ENCODE measurements at regions not wholly inside any gene's neighbourhood (a gene's known extent, or its start where the extent isn't known, plus 50 kb on each side); places are given as distances from the start of the nearest gene placed in this dataset.
"Not testable (repeated sequence)": the region's sequence is repeated elsewhere in the genome, so short reads cannot be mapped to it uniquely, and the experiment has no call there.

DNA sequence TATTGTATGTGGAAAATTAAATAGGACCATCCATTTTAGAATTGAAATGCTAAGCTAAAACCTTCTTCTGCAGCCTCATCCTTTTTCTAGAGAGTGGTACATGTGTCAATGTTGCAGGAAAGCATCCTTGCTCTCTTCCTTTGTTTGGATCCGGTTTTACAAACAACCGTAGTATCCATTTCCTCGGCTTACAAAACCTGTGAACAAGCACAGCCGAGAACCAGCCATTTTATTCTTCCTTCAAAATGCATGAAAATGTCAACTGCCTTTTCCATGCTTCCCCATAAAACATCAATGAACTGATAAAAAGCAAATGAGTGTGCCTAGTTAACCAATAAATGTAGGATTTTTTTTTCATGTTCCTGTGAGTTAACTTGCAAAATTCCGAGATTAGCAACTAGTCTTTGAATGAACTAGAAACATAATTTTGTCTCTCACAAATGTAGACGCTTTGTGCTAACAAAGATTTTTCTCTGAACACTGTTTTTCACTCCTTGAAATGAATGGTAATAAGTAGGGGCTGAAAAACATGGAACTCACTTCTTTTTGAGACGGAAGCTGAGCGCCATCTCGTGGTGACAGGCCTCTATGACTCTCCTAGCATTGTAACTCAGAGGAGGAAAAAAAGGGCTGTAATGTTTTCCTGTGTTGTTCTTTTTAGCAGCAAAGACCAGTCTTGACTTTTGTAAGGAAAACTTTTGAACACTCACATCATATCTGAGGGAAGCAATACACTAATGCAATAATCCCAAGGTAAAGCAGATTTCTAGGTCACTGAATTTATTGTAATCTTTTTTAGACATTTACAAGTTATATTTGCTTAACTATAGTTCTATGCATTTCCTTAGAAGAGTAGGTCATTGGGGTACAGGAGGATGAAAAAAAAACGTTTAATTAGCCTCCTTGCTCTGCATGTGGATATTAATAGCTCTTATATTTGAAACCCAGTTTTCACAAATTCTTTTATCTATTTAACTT lies 157.4 kb upstream of the FOXG1 start:
- H3K4me3 Mint-ChIP-seq, result no peak overlapping the region
- ATAC-seq, result no peak
- H3K4me1 Mint-ChIP-seq, result no peaks in the 10 kb centered on the region
- H3K27ac Mint-ChIP-seq, result no peak overlapping the region
- no peaks in the 10 kb centered on the region for H3K27me3 Mint-ChIP-seq
- no peaks in the 10 kb centered on the region for H3K9me3 Mint-ChIP-seq (ENCODE audit: low read depth)
- DNase-seq, result peak; percentile 41
- CTCF ChIA-PET, result no interaction called here
- no peaks in the 10 kb centered on the region for H3K36me3 Mint-ChIP-seq

DNA sequence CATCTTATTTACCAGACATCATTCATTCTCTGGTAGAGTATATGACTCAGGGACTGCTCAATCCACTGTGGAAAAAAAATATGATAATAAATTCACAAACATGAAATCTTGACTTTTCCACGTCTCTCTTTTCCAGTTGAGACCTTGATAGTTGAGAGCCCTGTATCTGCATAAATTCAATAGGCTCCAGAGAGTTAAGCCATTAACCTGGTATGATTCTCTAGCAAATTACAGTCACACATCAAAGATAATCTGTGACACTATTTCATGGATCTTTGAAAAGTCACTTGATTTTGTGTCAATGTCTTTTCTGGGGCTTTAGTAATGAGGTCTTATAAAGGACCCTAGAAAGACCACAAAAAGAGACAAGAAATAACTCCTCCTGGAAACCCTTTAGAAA lies 154.2 kb upstream of the FOXG1 start:
- H3K36me3 Mint-ChIP-seq, result no peaks in the 10 kb centered on the region
- peaks cover 7% of the 10 kb centered on the region for H3K9me3 Mint-ChIP-seq (ENCODE audit: low read depth)
- CTCF ChIA-PET, result no interaction called here
- H3K27me3 Mint-ChIP-seq, result no peaks in the 10 kb centered on the region
- H3K27ac Mint-ChIP-seq, result no peak overlapping the region
- no peak for ATAC-seq
- no peak overlapping the region for H3K4me3 Mint-ChIP-seq
- DNase-seq, result no peak
- H3K4me1 Mint-ChIP-seq, result no peaks in the 10 kb centered on the region

DNA sequence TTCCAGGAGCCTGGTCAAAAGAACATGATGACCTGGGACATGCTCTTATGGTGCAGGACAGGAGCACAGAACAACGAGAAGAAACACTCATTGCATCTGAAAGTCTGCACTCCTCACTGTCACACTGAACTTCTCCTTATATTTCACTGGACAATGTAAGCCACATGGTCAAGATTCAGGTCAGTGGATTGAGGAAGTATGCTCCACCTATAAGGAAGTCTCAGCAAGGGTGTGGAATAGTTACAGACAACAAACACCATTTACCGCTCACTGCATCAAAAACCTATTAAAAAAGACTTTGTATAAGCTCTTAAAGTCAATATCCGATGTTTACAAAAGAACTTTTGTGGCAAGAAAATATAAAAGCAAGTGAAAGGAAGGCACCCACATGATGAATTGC lies 153.1 kb upstream of the FOXG1 start:
- DNase-seq, result no peak
- ATAC-seq, result no peak
- CTCF ChIA-PET, result no interaction called here
- no peaks in the 10 kb centered on the region for H3K27me3 Mint-ChIP-seq
- no peaks in the 10 kb centered on the region for H3K4me1 Mint-ChIP-seq
- H3K27ac Mint-ChIP-seq, result no peak overlapping the region
- no peak overlapping the region for H3K4me3 Mint-ChIP-seq
- no peaks in the 10 kb centered on the region for H3K36me3 Mint-ChIP-seq
- peaks cover 7% of the 10 kb centered on the region for H3K9me3 Mint-ChIP-seq (ENCODE audit: low read depth)

DNA sequence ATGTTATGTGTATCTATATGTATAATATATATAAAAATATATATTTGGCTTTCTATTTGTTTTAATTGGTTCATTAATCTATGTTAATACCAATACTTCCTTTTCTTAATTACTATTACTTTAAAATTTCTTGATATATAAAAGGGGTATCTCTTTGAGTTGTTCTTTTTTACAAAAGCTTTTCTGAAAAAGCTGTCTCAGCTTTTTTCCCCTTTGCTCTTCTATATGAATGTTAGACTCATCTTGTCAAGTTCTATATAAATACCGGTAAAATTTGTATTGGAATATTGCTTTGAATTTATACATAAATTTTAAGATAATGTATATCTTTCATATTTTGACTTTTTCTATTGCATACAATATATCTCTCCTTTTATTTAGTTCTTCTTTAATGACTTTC lies 139.8 kb upstream of the FOXG1 start:
- ATAC-seq, result no peak
- no peaks in the 10 kb centered on the region for H3K36me3 Mint-ChIP-seq
- DNase-seq, result no peak
- H3K4me3 Mint-ChIP-seq, result no peak overlapping the region
- no peaks in the 10 kb centered on the region for H3K9me3 Mint-ChIP-seq (ENCODE audit: low read depth)
- H3K4me1 Mint-ChIP-seq, result no peaks in the 10 kb centered on the region
- CTCF ChIA-PET, result no interaction called here
- H3K27ac Mint-ChIP-seq, result no peak overlapping the region
- no peaks in the 10 kb centered on the region for H3K27me3 Mint-ChIP-seq

DNA sequence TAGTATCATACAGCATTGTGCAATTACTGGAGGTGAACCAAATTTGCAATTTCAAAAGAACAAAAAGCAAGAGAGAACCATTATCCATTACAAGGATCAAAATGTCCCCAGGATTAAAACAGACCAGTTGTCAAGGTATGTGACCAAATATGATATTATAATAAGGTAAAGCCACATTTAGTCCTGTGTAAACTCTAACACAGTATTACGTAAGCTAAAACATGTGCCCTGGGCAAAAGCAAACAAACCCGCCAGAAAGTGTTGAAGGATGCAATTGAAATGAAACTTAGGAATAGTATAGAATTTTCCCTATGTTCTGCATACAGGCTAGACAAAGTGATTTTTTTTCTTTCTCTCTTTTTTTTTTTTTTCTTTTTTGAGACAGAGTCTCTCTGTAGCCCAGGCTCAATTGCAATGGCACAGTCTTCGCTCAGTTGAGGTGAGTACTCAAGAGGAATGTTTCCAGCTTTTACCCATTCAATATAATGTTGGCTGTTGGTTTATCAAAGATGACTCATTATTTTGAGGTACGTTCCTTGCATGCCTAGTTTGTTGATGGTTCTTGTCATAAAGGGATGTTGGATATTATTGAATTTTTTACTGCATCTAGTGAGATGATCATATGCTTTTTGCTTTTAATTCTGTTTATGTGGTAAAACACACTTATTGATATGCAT lies 137.1 kb upstream of the FOXG1 start:
- Mint-ChIP-seq H3K36me3 (no peaks in the 10 kb centered on the region), H3K27me3 (no peaks in the 10 kb centered on the region), H3K4me1 (no peaks in the 10 kb centered on the region), H3K4me3 (no peak overlapping the region), H3K9me3 (ENCODE audit: low read depth) (peaks cover 2% of the 10 kb centered on the region), H3K27ac (no peak overlapping the region)
- ATAC-seq (no peak), DNase-seq (no peak)
- CTCF ChIA-PET, result no interaction called here

DNA sequence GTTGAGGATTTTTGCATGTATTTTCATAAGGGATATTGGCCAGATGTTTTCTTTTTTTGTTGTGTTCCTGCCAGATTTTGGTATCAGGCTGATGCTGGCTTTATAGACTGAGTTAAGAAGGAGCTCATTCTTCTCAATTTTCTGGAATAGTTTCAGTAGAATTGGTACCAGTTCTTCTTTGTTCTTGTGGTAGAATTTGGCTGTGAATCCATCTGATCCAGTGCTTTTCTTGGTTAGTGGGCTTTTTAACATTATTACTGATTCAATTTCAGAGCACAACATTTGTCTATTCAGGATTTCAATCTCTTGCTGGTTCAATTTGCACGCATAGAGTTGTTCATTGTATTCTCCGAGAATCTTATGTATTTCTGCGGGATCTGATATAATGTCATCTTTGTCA lies 136.5 kb upstream of the FOXG1 start:
- Mint-ChIP-seq H3K4me3 (no peak overlapping the region), H3K36me3 (no peaks in the 10 kb centered on the region), H3K4me1 (no peaks in the 10 kb centered on the region), H3K27ac (no peak overlapping the region), H3K9me3 (ENCODE audit: low read depth) (peaks cover 2% of the 10 kb centered on the region), H3K27me3 (no peaks in the 10 kb centered on the region)
- CTCF ChIA-PET, result no interaction called here
- DNase-seq (no peak), ATAC-seq (no peak)

DNA sequence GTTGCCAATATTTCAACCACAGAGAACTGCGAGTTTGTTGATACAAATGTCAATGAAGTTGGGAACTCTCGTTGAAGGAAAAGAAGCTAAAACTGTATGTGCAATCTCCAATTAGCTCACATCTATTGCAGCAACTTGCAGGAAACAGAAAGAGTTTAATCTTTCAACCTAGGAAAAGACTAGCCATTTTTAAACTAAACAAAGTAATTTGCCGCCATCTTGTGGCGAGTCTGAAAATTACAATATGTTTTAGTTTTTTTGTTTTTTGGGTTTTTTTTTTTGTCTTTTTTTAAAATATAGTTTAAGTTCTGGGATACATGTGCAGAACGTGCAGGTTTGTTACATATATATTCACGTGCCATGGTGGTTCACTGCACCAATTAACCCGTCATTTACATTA lies 131.2 kb upstream of the FOXG1 start:
- H3K27ac Mint-ChIP-seq, result no peak overlapping the region
- ATAC-seq, result no peak
- no peaks in the 10 kb centered on the region for H3K4me1 Mint-ChIP-seq
- DNase-seq, result no peak
- no peaks in the 10 kb centered on the region for H3K27me3 Mint-ChIP-seq
- H3K4me3 Mint-ChIP-seq, result no peak overlapping the region
- no peaks in the 10 kb centered on the region for H3K36me3 Mint-ChIP-seq
- CTCF ChIA-PET, result interaction anchor here (0.7 kb wide), 1 partner anchor 623 kb away, joined by 3 read pairs; no protein-coding TSS in a partner anchor
- peaks cover 2% of the 10 kb centered on the region for H3K9me3 Mint-ChIP-seq (ENCODE audit: low read depth)

DNA sequence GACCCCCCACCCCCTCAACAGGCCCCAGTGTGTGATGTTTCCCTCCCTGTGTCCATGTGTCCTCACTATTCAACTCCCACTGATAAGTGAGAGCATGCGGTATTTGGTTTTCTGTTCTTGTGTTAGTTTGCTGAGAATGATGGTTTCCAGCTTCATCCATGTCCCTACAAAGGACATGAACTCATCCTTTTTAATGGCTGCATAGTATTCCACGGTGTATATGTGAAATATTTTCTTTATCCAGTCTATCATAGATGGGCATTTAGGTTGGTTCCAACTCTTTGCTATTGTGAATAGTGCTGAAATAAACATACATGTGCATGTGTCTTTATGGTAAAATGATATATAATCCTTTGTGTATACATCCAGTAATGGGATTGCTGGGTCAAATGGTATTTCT lies 130.8 kb upstream of the FOXG1 start:
- ATAC-seq; DNase-seq; H3K4me3 Mint-ChIP-seq; CTCF ChIA-PET; H3K27ac Mint-ChIP-seq; H3K9me3 Mint-ChIP-seq (ENCODE audit: low read depth); H3K27me3 Mint-ChIP-seq; H3K36me3 Mint-ChIP-seq; H3K4me1 Mint-ChIP-seq: not testable (repeated sequence)

DNA sequence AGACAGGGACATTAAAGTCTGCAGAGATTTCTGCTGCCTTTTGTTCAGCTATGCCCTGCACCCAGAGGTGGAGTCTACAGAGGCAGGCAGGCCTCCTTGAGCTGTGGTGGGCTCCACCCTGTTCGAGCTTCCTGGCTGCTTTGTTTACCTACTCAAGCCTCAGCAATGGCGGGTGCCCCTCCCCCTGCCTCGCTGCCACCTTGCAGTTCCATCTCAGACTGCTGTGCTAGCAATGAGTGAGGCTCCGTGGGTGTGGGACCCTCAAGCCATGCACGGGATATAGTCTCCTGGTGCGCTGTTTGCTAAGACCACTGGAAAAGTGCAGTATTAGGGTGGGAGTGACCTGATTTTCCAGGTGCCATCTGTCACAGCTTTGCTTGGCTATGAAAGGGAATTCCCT lies 125.4 kb upstream of the FOXG1 start:
- DNase-seq; H3K9me3 Mint-ChIP-seq (ENCODE audit: low read depth); H3K4me1 Mint-ChIP-seq; CTCF ChIA-PET; ATAC-seq; H3K27me3 Mint-ChIP-seq; H3K27ac Mint-ChIP-seq; H3K36me3 Mint-ChIP-seq; H3K4me3 Mint-ChIP-seq: not testable (repeated sequence)

DNA sequence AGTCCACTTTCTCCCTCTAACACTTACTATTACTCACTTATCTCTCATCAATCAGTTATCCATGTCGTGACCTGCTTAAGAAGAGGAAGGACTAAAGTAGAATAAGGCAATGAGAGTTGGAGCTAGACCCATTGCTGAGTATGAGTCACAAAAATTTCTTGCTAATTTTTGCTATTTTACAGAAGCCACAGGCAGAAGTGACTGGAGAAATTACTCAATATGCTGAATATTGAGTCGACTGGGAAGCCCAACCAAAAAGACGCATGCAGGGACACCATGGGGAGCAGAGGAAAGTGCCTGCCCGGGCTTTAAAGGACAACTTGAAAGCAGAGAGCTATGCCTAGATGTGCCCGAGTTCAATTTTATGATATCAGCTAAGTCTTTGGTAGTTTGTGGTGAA lies 115.4 kb upstream of the FOXG1 start:
- CTCF ChIA-PET, result no interaction called here

DNA sequence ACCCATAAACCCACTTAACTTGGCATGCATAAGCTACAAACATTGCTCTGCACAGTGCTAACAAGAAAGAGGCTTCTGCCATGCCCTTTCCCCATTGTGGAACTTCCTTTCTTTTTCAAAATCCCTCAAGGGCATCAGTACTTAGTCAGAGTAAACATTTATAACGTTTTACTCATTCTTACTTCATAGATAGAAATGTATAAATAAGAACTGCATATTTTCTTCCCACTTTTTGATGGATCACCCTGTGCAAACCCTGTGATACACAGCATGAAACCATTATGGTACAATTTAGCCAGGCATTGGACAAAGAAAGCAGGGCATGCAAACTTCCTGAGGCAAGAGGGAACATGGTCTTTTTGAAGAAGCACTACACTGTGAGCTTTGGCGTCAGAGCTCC lies 113.8 kb upstream of the FOXG1 start:
- no peaks in the 10 kb centered on the region for H3K27me3 Mint-ChIP-seq
- DNase-seq (no peak), ATAC-seq (no peak)
- CTCF ChIA-PET, result no interaction called here
- H3K4me3 Mint-ChIP-seq, result no peak overlapping the region
- H3K9me3 Mint-ChIP-seq (ENCODE audit: low read depth), result peaks cover 13% of the 10 kb centered on the region
- H3K27ac Mint-ChIP-seq, result no peak overlapping the region
- H3K36me3 Mint-ChIP-seq, result no peaks in the 10 kb centered on the region
- no peaks in the 10 kb centered on the region for H3K4me1 Mint-ChIP-seq

More for the DNA sequence above, 115.4 kb upstream of the FOXG1 start:
- H3K9me3 Mint-ChIP-seq (ENCODE audit: low read depth), result peaks cover 13% of the 10 kb centered on the region
- DNase-seq, result no peak
- H3K4me1 Mint-ChIP-seq, result no peaks in the 10 kb centered on the region
- no peak overlapping the region for H3K27ac Mint-ChIP-seq
- no peaks in the 10 kb centered on the region for H3K27me3 Mint-ChIP-seq
- ATAC-seq, result no peak
- H3K36me3 Mint-ChIP-seq, result no peaks in the 10 kb centered on the region
- no peak overlapping the region for H3K4me3 Mint-ChIP-seq

DNA sequence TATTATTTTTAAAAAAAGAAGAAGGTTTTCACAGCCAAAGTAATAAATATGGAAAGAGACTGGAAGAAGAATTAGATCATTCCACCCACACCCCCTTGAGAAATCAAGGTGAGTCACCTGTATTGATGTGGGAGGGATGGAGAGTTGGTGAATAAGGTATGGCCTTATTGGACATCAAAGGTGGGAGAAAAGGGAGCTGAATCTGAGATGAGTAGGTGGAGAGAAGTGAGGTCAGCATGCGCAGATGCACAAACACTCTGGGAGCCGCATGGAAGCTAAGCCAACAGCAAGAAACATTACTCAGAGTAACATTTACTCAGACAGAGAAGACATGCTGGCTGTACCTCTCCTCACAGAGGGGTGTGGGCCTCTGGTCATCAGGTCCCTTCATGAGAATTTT lies 113.1 kb upstream of the FOXG1 start:
- no peaks in the 10 kb centered on the region for H3K27me3 Mint-ChIP-seq

DNA sequence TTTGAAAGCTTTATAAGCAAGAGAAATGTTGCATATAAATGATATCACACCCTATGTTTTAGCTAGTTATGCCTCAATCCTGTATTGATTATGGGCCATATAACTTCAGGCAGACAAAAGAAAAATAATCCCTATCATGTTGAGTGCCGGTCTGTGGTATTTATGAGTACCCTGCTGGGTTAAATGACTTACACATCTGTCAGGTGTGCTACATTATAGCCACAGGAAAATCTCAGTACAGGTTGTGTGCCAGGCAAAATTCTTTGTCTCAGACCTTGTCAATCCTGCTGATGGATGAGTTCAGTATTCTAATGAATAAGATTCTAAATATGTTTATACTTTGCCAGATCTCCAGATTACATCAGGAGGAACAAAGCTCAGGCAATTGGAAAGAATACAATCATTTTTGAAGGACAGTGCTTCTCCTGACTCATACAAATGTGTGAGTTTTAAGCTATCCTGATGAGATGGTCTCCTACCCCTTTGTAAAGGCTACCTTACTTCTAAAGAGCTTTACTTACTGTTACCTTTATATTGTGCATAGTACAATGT lies 109.8 kb upstream of the FOXG1 start:
- CTCF ChIA-PET, result no interaction called here

More for the DNA sequence above, 113.1 kb upstream of the FOXG1 start:
- ATAC-seq (no peak), DNase-seq (no peak)
- CTCF ChIA-PET, result no interaction called here
- peaks cover 16% of the 10 kb centered on the region for H3K9me3 Mint-ChIP-seq (ENCODE audit: low read depth)
- H3K36me3 Mint-ChIP-seq, result no peaks in the 10 kb centered on the region
- H3K4me3 Mint-ChIP-seq, result no peak overlapping the region
- H3K27ac Mint-ChIP-seq, result no peak overlapping the region
- H3K4me1 Mint-ChIP-seq, result no peaks in the 10 kb centered on the region

More for the DNA sequence above, 109.8 kb upstream of the FOXG1 start:
- H3K27me3 Mint-ChIP-seq, result no peaks in the 10 kb centered on the region
- no peak overlapping the region for H3K4me3 Mint-ChIP-seq
- DNase-seq (no peak), ATAC-seq (no peak)
- no peaks in the 10 kb centered on the region for H3K4me1 Mint-ChIP-seq
- no peaks in the 10 kb centered on the region for H3K36me3 Mint-ChIP-seq
- H3K27ac Mint-ChIP-seq, result no peak overlapping the region
- H3K9me3 Mint-ChIP-seq (ENCODE audit: low read depth), result peaks cover 6% of the 10 kb centered on the region
